GM18508 (cell line): ENCODE measurements at regions not wholly inside any gene's neighbourhood (a gene's known extent, or its start where the extent isn't known, plus 50 kb on each side); places are given as distances from the start of the nearest gene placed in this dataset.

Experiments used
- ATAC-seq: cut with Tn5 transposase; IDR thresholded peaks from one replicate; pipeline ENCODE4 v1.9.1; 2021; ENCODE audit warnings: moderate number of reproducible peaks; ENCODE audit not compliant: insufficient read depth, unreplicated experiment

DNA sequence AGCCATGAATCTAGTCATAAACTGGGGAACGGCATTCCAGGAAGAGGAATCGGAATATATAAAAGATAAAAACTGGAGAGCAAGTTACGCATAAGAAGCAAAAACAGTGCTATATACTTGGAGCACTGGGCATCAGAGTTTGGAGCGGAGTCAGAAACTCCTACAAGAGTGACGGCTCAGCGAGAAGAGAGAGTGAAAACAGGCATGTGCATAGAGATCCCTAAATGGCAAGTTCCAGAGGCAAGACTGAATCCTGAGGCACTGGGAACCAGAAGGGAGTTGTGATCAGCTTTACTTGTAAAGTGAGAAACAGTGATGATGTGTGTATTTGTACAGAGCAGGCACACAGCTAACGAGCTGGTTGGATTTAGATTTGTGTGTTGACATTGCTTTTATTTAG lies 514.4 kb upstream of the TNC start:
- ATAC-seq: no peak

DNA sequence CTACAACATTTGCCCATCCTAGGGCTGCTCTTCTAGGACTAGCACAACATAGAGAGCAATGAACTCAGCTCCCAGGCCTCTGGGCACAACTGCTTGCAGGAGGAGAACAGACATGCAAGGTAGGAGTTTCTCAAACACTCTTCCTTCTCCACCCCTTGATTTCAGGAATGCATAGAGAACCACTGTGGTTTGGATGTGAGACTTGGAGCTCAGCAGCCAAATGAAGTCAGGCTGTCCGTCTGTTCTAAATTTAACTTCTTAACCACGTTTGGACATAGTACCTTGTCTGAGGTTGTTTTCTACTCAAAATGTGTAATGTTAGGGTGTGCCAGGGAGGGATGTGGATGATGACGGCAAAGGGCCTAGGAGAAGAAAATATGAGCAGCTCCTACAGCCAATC lies 515.1 kb upstream of the TNC start:
- no peak for ATAC-seq

DNA sequence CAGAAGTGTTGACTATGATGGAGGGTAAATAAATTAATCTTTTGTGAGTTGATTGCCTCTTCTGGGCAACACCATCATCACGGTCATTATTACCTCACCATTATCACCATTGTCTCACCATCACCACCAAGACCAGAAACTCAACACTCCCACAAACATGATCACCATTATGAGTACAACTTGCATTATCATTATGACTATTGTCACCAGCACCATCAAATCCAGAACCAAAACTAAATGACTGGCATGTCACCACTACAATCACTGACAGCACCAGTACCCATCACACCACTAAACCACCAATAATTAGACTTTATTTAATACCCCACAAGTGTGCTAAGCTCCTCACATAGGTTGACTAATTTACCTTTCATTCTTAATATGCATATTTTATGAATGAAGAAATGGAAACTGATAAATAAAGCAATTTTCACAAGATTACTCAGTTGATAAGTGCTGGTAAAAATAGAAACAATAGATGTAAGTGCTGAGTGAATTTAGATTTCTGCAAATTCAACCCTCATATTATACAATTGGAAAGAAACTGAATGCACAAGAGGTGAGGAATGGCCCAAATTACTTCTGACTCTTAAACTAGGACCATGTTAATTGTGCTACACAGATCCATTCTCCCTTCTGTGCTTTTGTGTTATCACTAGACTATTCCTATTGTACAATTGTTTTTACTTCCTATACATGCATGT lies 517.8 kb upstream of the PAPPA start:
- peak; percentile 58 for ATAC-seq

DNA sequence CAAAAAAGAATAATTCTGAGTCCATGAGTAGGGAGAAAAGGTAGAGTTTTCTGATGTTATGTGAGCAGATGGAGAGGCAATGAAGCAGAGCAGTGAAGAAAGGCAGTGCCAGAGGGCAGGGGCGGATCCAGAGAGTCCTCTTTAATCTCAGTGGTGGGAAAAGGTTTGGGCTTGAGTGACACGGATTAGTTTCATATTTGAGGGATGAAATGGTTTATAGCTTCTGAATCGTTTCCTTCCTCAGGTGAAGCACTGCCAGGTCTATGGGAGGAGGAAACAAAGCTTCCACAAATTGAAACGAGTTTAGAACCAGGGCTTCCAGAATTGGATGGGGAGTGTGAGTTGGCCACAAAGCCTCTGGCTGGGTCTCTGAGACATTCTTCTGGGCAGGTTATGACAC lies 517.0 kb upstream of the PAPPA start:
- no peak for ATAC-seq

DNA sequence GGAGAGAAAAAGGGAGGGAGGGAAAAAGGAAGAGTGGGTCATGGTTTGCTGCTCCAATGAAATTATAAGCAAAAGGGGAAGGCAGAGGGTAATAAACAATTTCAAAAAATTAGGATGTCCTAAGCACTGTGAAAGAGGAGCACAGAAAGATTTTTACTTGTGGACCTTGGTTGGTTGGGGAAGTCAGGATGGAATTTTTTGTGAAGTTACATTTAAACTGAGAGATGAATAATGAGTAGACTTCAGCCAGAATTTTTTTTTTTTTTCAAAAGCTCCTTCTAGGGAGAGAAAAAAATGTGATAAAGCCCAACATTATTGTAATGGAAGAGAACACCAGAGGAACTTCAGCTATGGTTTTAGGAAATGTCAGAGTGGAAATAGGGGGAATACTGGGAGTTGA lies 515.9 kb upstream of the PAPPA start:
- no peak for ATAC-seq

DNA sequence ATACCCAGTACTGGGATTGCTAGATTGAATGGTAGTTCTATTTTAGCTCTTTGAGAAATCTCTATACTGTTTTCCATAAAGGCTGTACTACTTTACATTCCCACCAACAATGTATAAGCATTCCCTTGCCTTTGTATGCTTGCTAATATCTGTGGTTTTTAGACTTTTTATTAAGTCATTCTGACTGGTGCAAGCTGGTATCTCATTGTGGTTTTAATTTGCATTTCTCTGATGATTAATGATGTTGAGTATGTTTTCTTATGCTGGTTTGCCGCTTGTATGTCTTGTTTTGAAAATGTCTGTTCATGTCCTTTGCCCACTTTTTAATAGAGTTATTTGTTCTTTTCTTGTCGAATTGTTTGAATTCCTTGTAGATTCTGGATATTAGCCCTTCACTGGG lies 512.7 kb upstream of the PAPPA start:
- no peak for ATAC-seq

DNA sequence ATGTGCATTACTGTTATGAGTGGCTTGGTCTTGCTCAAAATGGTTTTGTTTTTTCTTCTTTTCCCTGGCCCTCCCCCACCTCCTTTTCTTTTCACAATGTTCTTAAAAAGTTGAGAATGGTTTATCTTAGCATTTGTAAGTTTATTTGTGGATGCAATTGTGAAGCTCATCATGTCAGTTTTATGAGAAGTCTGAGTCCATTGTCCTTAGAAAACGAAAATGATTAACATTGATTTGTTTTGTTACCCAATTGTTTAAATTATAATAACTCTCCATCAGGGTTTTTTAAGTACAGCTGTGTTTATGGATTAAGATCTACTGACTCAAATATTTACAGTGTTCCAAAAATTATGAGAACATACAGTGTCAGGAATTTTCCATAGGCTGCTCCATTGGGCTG lies 511.3 kb upstream of the PAPPA start:
- ATAC-seq: no peak

DNA sequence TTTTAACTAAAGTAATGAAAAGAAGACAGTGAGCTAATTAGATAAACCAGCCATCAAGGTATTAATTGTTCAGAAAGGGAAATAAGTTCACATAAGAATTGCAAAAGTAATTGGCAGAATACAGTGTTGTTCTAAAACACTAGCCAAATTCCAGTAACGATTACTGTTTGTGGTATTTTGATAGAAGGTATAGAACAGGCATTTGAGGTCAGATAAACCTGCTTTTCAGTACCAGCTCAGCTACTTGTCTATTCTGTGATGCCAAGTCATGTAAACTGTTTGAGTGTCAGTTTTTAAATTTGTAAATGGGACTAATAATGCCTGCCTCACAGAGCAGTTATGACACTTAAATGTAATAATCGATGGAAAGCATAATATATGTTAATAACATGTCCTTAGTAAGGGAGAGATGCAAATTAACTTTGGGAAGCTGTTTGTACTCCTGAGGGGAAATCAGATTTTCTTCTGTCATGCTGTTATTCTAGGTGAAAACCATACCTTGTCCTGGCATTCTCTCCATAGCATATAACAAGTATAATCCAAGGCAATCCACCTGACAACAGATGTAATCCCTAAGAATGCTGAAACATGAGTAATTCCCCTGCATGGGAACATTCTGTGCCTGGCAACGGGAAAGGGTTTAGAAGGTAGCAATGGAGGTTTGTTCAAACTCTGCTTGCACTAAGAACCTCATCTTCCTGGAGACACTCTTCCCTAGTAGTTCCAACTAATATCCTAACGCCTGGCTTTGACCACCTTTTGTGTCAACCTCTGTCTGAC lies 509.5 kb upstream of the PAPPA start:
- no peak for ATAC-seq

DNA sequence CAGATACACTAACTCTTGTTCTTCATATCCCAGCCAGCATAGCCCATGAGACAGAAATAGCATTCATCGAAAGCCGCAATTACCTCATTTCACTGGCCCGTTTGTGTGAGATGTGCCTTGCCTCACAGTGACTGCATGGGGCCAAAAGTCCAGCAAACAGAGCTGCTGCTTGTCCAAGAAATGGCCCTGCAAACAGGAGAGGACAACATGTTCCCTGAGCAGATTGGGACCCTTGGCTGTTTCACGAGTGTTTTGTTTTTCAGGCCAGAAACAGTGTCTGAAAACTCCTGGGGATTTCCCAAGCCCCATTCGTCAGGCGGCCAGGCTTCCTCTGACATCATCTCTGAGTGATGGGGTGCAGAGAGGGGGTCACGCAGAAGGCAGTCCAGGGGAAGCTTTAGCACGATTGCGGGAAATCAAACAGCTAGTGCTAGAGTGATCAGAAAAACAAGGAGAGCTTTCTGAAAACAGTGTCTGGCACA lies 503.6 kb upstream of the PAPPA start:
- no peak for ATAC-seq

DNA sequence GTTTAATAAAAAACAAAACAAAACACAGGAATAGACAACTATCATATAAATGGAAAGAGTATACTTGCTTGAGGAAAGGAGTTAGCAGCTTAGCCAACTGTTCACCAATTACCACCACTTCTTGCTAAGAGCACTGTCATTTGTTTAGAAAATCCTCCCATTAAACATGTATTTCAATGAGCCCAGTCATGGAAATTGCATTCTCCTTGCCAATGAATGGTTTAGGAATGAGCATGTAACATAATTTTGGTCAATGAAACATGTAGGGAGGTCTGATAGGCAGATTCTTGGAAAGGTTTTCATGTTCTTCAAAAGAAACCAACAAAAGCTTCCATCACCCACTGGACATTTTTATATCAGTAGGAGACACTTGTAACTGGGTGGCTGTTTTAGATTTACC lies 502.8 kb upstream of the PAPPA start:
- ATAC-seq: no peak

DNA sequence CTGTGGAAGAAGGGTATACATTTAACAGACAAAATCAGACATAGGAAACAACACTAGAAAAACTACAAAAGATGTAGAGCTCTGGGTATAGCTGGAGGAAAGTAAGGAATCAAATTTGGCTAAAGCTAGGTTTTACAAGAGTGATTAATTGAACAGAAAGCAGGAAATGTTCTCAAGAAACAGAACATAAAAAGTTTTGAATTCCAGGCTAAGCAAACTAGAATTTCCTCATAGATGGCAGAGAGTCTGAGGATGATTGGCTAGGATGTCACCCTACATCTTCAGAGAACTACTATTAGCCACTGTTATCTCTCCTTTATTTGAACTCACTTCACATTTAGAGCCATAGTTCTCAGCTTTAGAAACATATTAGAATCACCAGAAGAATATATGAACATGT lies 502.1 kb upstream of the PAPPA start:
- no peak for ATAC-seq

DNA sequence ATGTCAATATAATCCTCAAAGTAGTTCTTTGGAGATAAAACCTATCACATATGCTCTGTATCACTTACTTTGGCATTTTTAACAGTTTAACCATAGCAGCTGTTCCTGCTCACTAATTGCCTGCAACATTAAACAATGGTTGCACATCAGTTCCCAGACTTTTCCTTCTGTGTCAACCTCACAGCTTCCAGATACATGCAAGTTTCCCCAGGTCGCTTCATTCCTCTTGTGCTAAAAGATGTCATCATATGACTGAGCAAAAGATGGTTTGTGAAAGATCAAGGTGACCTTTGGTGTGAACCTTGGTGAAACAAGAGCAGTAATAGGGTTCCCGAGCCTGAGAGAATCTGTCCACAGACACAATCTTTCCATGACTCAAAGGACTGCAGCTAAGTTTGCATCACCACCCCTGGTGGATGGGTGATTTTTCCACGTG lies 500.4 kb upstream of the PAPPA start:
- no peak for ATAC-seq

DNA sequence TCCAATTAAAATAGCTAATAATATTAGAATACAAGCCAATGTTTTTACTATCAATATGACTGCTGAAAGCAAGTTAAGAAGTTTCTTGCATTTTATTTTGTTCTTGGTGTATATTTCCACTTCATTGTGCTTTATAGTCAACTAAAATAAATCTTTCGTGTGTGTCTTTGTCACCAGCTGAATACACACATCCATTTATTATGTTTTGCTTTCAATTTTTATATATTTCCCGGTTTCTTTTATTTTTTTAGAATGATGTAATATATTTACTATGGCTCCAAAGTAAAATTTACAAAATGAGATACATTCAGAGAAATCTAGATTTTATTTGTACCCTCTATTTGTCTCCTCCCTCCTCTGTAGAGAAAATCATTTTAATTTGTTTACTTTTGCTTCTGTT lies 495.9 kb upstream of the PAPPA start:
- no peak for ATAC-seq

DNA sequence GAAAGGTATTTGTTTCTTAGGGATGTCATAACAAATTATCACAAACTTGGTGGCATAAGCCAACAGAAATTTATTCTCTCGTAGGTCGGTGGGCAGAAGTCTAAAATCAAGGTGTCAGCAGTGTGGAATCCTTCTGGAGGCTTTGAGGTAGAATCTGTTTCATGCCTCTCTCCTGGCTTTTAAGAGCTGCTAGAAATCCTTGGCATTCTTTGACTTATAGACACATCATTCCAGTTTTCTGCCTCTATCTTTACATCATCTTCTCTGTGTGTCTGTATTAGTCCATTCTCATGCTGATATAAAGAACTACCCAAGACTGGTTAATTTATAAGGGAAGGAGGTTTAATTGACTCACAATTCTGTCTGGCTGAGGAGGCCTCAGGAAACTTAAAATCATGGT lies 488.1 kb upstream of the PAPPA start:
- ATAC-seq: no peak

DNA sequence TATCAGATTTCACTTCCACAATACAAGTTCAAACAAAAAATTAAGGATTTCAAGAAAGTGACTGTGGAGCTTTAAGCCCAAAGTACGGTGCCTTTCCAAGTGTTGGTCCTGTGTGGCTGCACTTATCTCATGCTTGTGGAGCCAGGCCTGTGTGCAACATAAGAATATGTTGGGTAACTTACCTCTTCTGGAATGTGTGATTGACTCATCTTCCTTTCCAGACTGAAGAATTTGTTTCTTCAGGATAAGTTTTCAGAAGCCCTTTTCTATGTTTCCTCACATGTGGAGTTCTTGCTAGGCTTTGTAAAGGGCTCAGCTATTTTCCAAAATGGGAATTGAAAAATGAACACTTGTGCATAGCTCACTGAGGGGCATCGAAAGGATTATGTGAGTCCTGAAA lies 485.1 kb upstream of the PAPPA start:
- ATAC-seq: no peak

DNA sequence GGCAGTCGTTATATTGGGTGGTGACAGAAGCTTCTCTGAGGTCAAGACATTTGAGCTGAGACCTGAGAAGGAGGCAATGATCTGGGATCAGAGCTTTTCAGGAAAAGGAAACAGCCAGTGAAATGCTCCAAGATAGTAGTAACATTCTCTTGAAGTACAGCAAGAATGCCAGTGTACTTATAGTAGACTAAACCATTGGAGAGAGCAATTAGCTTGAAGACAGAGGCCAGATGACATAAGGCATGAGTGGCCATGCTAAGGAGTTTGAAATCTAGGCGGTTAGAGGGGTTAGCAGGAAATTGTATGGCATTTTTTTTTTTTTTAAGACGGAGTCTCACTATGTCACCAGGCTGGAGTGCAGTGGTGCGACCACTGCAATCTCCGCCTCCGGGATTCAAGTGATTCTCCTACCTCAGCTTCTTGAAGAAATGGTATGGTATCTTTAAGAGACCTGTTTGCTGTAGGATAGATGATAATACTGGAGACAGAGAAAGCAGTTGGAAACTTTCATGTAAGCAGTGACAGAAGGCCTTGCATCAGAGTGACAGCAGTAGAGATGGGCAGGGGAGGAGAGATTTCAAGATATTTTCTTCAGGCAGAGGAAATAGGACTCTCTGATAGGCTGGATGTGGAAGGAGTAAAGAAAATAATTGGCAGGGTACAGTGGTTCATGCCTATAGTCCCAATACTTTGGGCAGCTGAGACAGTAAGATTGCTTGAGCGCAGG lies 482.2 kb upstream of the PAPPA start:
- ATAC-seq: no peak

DNA sequence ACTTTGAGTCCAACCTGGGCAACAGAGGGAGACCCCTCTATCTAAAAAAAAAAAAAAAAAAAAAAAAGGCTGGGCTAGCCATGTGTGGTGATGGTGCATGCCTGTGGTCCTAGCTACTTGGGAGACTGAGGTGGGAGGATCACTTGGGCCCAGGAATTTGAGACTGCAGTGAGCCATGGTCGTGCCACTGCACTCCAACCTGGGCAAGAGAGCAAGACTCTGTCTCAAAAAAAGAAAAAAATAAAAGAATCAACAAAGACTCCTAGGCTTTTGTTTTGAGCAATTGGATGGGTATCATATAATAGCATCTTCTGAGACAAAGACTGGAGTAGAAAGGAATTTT lies 481.7 kb upstream of the PAPPA start:
- ATAC-seq: no peak

DNA sequence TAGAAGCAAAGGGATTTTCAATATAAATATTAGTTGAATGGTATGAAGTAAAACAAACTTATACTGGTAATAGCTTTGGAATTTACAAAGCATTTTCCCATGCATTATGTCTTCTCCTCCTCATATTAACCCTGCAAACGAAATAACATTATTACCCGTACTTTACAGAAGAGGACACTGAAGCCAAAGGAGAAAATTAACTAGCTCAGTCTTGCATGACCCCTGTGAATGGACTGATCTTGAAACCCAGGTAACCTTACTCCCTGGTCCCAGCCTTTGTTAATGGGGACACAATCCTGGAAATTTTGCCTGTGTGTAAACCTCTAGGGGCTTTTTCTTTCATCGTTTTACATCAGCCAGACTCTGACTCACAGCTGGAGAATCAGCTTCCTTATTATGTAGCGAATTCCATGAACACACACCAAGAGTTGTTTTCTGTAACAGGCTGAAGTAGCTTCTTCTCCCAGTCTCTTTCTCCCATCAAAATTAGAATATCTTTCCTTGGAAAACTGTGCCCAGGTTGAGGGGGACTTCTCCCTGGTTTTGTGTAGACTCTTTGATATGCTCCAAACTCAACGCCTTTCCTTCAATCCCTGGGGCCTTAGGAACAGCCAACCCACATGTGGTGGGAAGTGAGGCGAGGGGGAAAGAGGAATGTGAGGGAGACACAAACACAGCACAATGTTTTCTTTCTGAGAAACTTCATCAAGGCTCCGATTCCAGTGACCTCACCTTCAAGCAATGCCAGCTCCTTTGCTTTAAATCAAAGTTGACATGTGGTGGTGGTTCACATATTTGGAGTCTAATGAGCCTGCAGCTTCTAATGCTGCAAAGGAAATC lies 480.9 kb upstream of the PAPPA start:
- no peak for ATAC-seq

DNA sequence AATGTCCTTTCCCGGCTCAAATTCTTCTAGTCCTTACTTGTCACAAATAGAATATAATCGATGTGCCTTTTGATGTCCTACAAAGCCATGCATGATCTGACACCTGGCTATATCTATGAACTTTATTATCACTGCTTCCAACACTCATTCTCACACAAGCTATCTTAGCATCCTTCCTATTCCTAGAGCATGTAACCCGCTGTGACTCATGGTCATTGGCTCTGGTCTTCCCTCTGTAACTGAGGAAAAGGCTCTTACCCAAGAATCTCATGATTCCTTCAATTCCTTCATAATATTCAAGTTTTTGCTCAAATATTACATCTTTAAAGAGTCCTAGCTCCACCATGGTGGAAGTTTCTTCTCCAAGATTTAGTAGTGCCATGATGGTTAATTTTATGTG lies 480.0 kb upstream of the PAPPA start:
- no peak for ATAC-seq

DNA sequence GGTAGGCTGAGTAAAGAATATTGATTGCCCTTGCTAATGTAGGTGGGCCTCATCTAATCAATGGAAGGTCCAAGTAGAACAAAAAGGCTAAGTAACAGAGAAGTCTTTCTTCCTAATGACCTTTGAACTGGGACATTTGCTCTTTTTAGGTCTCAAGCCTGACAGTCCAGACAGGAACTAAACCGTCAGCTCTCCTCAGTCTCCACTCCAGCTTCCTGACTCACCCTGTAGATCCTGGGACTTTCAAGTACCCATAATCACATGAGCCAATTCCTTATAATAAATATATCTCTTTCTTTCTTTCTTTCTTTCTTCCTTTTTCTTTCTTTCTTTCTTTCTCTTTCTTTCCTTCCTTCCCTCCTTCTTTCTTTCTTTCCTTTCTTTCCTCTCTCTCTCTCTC lies 479.5 kb upstream of the PAPPA start:
- no peak for ATAC-seq

DNA sequence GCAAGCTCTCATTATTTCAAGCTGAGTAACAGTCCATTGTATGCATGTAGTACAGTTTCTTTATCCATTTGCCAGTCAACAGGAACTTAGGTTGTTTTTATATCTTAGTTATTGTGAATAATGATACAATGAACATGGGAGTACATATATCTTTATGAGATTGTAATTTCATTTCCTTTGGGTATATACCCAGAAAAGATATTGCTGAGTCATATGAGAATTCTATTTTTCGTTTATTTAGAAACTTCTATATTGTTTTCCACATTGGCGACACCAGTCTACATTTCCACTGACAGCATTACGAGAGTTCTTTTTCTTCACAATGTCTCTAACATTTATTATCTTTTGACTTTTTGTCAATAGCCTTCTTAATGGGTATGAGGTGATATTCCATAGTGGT lies 477.8 kb upstream of the PAPPA start:
- ATAC-seq: no peak
